Cerebellar nuclear complex (tissue), 1 donor: ENCODE measurements at regions not wholly inside any gene's neighbourhood (a gene's known extent, or its start where the extent isn't known, plus 50 kb on each side); places are given as distances from the start of the nearest gene placed in this dataset.

Experiments used
- DNase-seq, 2 experiments: peaks; one replicate each; lab custom pipeline; 2025; lab: John Stamatoyannopoulos, UW

- DNase-seq, result no peak
These were observed 55.1 kb downstream of the PJA1 start for GRCh38 chrX:69110116-69110530.

GRCh38 chrX:69109706-69110105 lies 55.5 kb downstream of the PJA1 start:
- no peak for DNase-seq

- no peak for DNase-seq
These were observed 56.1 kb downstream of the PJA1 start for GRCh38 chrX:69109036-69109663.

GRCh38 chrX:69107747-69108401 lies 57.4 kb downstream of the PJA1 start:
- DNase-seq, result no peak

GRCh38 chrX:69107231-69107739 lies 58.0 kb downstream of the PJA1 start:
- no peak for DNase-seq

- no peak for DNase-seq
These were observed 60.4 kb downstream of the PJA1 start for GRCh38 chrX:69104756-69105434.

GRCh38 chrX:69103539-69103938 lies 61.7 kb downstream of the PJA1 start:
- no peak for DNase-seq

GRCh38 chrX:69102612-69103194 lies 62.5 kb downstream of the PJA1 start:
- no peak for DNase-seq

- no peak for DNase-seq
These were observed 63.5 kb downstream of the PJA1 start for GRCh38 chrX:69101683-69102251.

GRCh38 chrX:69100478-69100877 lies 64.8 kb downstream of the PJA1 start:
- no peak for DNase-seq

GRCh38 chrX:69097451-69098236 lies 67.6 kb downstream of the PJA1 start:
- no peak for DNase-seq

- no peak for DNase-seq
These were observed 68.3 kb downstream of the PJA1 start for GRCh38 chrX:69096963-69097362.

GRCh38 chrX:69094977-69095669 lies 70.1 kb downstream of the PJA1 start:
- DNase-seq, result no peak

GRCh38 chrX:69093960-69094871 lies 71.0 kb downstream of the PJA1 start:
- DNase-seq, result no peak

GRCh38 chrX:69090022-69090421 lies 75.2 kb downstream of the PJA1 start:
- no peak for DNase-seq

GRCh38 chrX:69089203-69089602 lies 76.0 kb downstream of the PJA1 start:
- no peak for DNase-seq

- DNase-seq, result no peak
These were observed 76.9 kb downstream of the PJA1 start for GRCh38 chrX:69088171-69088938.

GRCh38 chrX:69085826-69086225 lies 79.4 kb downstream of the PJA1 start:
- no peak for DNase-seq

- no peak for DNase-seq
These were observed 80.1 kb downstream of the PJA1 start for GRCh38 chrX:69085151-69085550.
